Right cardiac atrium (tissue), 5 donors: ENCODE measurements at regions not wholly inside any gene's neighbourhood (a gene's known extent, or its start where the extent isn't known, plus 50 kb on each side); places are given as distances from the start of the nearest gene placed in this dataset.
"Not testable (repeated sequence)": the region's sequence is repeated elsewhere in the genome, so short reads cannot be mapped to it uniquely, and the experiment has no call there.

Experiments used
- ATAC-seq, 2 donors: fragments of 200-7000 bp; cut with Tn5 transposase; one replicate each; pipeline versions ENCODE4 v1.8.0 to v1.9.1; 2020; ENCODE audit warnings: moderate library complexity in 2 of 2, mild to moderate bottlenecking in 1 of 2
- DNase-seq, 3 donors: peaks; one replicate each; pipeline ENCODE4 v3.0.0-alpha.2; 2020
- H3K27ac ChIP-seq: one replicate; pipeline ENCODE4 v1.5.1; 2013; ENCODE audit warnings: mild to moderate bottlenecking, low read length, control low read depth, moderate library complexity
- H3K27me3 ChIP-seq: one replicate; pipeline ENCODE4 v1.6.1; 2013; ENCODE audit not compliant: control insufficient read depth, insufficient read depth
- H3K4me1 ChIP-seq: one replicate; pipeline ENCODE4 v1.6.1; 2013; ENCODE audit warnings: low read length; ENCODE audit not compliant: control insufficient read depth, insufficient read depth
- H3K4me3 ChIP-seq: one replicate; pipeline ENCODE4 v1.5.1; 2013; ENCODE audit warnings: low read length, control low read depth
- H3K9me3 ChIP-seq: one replicate; pipeline ENCODE4 v1.6.1; 2013; ENCODE audit warnings: low read length; ENCODE audit not compliant: control insufficient read depth
- WGBS: extraction: QIAGEN DNeasy Blood & Tissue Kit; methylation state at CpG from one replicate; pipeline ENCODE4 v1.1.7; 2013; 5-methylcytosine and 5-hydroxymethylcytosine counted together
- intact Hi-C, 4 donors: fragments of 100-400 bp; cut with DNase I; formaldehyde crosslinking; loops; one replicate each; pipeline versions ENCODE4 v1.11.0 to v1.14.0; 2022 to 2023
- donor health status: healthy with polysubstance abuse.
- donor health status: DM: no; HTN: yes; CAD: no.
- donor health status: DM: no; HTN: no; CAD: no.
- donor health status: DM: no; HTN: yes; CAD: no; lungs with severe emphysema.
- donor health status: DM: yes; HTN: yes; CAD: no.

- 88% methylated on average over 3 of the region's 3 CpGs for WGBS
- no peak for ATAC-seq
- no peaks in the 10 kb centered on the region for H3K9me3 ChIP-seq
- no peak overlapping the region for H3K27ac ChIP-seq
- DNase-seq = no peak
- peaks cover 4% of the 10 kb centered on the region for H3K4me1 ChIP-seq
- H3K4me3 ChIP-seq = no peak overlapping the region
- no peaks in the 10 kb centered on the region for H3K27me3 ChIP-seq
- intact Hi-C loops = no loop called here
These were observed 97.3 kb upstream of the DPT start for GRCh38 chr1:168826269-168826668.

GRCh38 chr1:168827557-168827956 lies 98.6 kb upstream of the DPT start:
- intact Hi-C loops = no loop called here
- H3K9me3 ChIP-seq = no peaks in the 10 kb centered on the region
- peaks cover 4% of the 10 kb centered on the region for H3K4me1 ChIP-seq
- H3K27me3 ChIP-seq = no peaks in the 10 kb centered on the region
- ATAC-seq = no peak
- DNase-seq = no peak
- H3K4me3 ChIP-seq = no peak overlapping the region
- WGBS = 95% methylated on average over 2 of the region's 2 CpGs
- H3K27ac ChIP-seq = no peak overlapping the region

- H3K4me1 ChIP-seq = no peaks in the 10 kb centered on the region
- H3K27ac ChIP-seq = no peak overlapping the region
- no peak for DNase-seq
- H3K27me3 ChIP-seq = no peaks in the 10 kb centered on the region
- H3K4me3 ChIP-seq = no peak overlapping the region
- ATAC-seq = no peak
- intact Hi-C loops = no loop called here
- H3K9me3 ChIP-seq = no peaks in the 10 kb centered on the region
These were observed 100.9 kb upstream of the DPT start for GRCh38 chr1:168829876-168830275.

DNA sequence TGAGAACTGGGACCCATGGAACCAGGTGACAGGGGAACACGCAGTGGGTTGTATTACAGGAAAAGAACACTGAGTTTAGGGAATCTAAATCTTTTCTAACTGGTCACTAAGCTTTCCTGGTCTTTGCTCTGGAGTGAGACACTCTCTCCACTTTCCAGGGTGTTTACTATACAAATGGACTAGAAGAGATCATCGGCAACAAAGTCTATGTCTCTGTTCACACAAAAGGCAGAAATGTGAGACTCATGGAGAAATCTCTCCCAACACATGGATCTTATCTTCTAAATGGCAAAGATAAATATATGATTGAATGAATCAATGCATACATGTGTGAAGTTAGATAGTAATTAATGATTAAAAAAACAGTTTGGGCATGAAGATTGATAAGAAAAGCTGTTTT lies 101.6 kb upstream of the DPT start:
- DNase-seq = no peak
- no peak for ATAC-seq
- WGBS = 95% methylated on average over 2 of the region's 2 CpGs
- intact Hi-C loops = no loop called here
- no peaks in the 10 kb centered on the region for H3K4me1 ChIP-seq
- H3K9me3 ChIP-seq = no peaks in the 10 kb centered on the region
- H3K27ac ChIP-seq = no peak overlapping the region
- no peak overlapping the region for H3K4me3 ChIP-seq
- no peaks in the 10 kb centered on the region for H3K27me3 ChIP-seq

GRCh38 chr1:168832661-168833060 lies 103.7 kb upstream of the DPT start:
- Histone ChIP-seq H3K4me3 (no peak overlapping the region), H3K27ac (no peak overlapping the region), H3K4me1 (no peaks in the 10 kb centered on the region), H3K9me3 (no peaks in the 10 kb centered on the region), H3K27me3 (no peaks in the 10 kb centered on the region)
- no peak for ATAC-seq
- 73% methylated on average over 2 of the region's 2 CpGs for WGBS
- intact Hi-C loops = no loop called here
- DNase-seq = no peak

DNA sequence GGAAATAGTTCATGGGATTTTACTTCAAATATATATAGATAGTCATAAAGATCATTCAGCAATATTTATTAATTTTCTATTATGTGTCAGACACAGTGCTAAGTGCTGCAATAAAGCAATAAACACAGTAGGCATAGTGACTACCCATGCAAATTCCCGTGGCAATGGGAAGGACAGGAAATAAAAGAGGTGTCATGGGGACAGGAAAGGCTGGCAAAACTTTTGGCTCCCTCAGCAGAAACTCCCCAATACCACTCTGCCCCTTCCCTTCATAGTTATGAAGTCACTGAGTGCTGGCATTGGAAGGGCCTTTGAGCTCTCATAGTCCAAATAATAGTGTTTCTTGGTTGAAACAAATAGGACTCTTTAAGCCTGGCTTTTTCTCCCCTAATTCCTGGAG lies 104.4 kb upstream of the DPT start:
- intact Hi-C loops = no loop called here
- no peak for ATAC-seq

DNA sequence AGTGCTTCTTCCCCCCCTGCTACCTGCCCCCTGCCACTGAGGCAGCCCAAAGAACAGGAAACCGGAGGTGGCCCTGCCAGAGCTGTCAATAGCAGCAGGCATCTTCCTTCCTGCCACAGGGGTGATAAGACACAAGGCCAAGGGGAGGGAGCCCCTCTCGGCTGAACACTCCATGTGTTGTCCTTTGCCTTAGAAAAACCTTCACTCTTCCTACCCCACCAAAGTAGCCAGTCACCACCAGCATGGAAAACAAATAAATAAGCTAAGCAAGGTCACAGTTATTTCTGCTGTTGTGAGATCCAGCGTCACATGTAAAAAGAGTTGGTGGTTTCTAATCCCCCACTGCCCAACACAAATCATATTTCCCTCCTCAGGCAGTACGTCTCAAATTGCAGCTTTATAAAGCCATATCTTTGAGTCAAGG lies 104.8 kb upstream of the DPT start:
- 75% methylated on average over 4 of the region's 4 CpGs for WGBS
- DNase-seq (no peak), ATAC-seq (no peak)
- intact Hi-C loops = no loop called here
- H3K27me3 ChIP-seq = no peaks in the 10 kb centered on the region
- no peak overlapping the region for H3K4me3 ChIP-seq
- no peaks in the 10 kb centered on the region for H3K4me1 ChIP-seq
- H3K9me3 ChIP-seq = no peaks in the 10 kb centered on the region
- no peak overlapping the region for H3K27ac ChIP-seq

More for the DNA sequence above, 104.4 kb upstream of the DPT start:
- 66% methylated on average over 1 of the region's 1 CpG for WGBS
- Histone ChIP-seq H3K4me3 (no peak overlapping the region), H3K27me3 (no peaks in the 10 kb centered on the region), H3K27ac (no peak overlapping the region), H3K4me1 (no peaks in the 10 kb centered on the region), H3K9me3 (no peaks in the 10 kb centered on the region)
- no peak for DNase-seq

- H3K27me3 ChIP-seq = no peaks in the 10 kb centered on the region
- no peaks in the 10 kb centered on the region for H3K9me3 ChIP-seq
- intact Hi-C loops = no loop called here
- ATAC-seq (peak in 1 of 2 donors; percentile 41), DNase-seq (no peak)
- WGBS = 71% methylated on average over 2 of the region's 2 CpGs
- no peaks in the 10 kb centered on the region for H3K4me1 ChIP-seq
- no peak overlapping the region for H3K27ac ChIP-seq
- H3K4me3 ChIP-seq = no peak overlapping the region
These were observed 105.3 kb upstream of the DPT start for GRCh38 chr1:168834225-168834872.

- Histone ChIP-seq H3K27me3 (no peaks in the 10 kb centered on the region), H3K9me3 (no peaks in the 10 kb centered on the region), H3K4me1 (no peaks in the 10 kb centered on the region), H3K27ac (no peak overlapping the region), H3K4me3 (no peak overlapping the region)
- intact Hi-C loops = no loop called here
- 91% methylated on average over 1 of the region's 1 CpG for WGBS
- ATAC-seq (no peak), DNase-seq (no peak)
These were observed 106.2 kb upstream of the DPT start for GRCh38 chr1:168835176-168835575.

- intact Hi-C loops = no loop called here
- no peak overlapping the region for H3K27ac ChIP-seq
- no peaks in the 10 kb centered on the region for H3K4me1 ChIP-seq
- H3K27me3 ChIP-seq = no peaks in the 10 kb centered on the region
- no peak for ATAC-seq
- WGBS = 90% methylated on average over 2 of the region's 2 CpGs
- no peak overlapping the region for H3K4me3 ChIP-seq
- no peaks in the 10 kb centered on the region for H3K9me3 ChIP-seq
- DNase-seq = no peak
These were observed 106.8 kb upstream of the DPT start for GRCh38 chr1:168835791-168836190.

DNA sequence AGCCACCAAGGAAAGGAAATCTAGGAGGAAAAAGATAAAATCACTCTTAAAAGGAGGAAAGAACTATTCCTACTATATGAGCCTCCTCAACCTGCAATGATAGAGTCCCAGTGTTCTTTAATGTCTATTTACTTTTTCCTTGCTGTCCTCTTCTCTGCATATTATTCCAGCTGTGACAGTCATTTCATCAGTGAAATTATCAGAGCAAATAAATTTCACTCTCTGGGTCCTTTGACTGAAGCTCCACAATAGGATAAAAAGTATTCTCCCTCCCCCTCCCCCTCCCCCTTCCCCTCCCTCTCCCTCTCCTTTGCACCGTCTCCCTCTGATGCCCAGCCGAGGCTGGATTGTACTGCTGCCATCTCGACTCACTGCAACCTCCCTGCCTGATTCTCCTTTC lies 107.5 kb upstream of the DPT start:
- H3K27ac ChIP-seq = no peak overlapping the region
- H3K4me3 ChIP-seq = no peak overlapping the region
- intact Hi-C loops = no loop called here
- no peak for ATAC-seq
- H3K4me1 ChIP-seq = no peaks in the 10 kb centered on the region
- no peak for DNase-seq
- H3K9me3 ChIP-seq = no peaks in the 10 kb centered on the region
- no peaks in the 10 kb centered on the region for H3K27me3 ChIP-seq
- 87% methylated on average over 3 of the region's 3 CpGs for WGBS

DNA sequence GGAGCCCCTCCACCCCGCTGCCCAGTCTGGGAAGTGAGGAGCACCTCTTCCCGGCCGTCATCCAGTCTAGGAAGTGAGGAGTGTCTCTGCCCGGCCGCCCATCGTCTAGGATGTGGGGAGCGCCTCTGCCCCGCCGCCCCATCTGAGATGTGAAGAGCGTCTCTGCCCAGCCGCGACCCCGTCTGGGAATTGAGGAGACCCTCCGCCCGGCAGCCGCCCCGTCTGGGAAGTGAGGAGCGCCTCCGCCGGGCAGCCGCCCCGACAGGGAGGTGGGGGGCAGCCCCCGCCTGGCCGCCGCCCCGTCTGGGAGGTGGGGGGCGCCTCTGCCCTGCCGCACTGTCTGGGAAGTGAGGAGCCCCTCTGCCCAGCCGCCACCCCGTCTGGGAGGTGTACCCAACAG lies 108.2 kb upstream of the DPT start:
- WGBS = 97% methylated on average over 30 of the region's 30 CpGs
- H3K4me3 ChIP-seq, H3K9me3 ChIP-seq, ATAC-seq, H3K4me1 ChIP-seq, intact Hi-C loops, H3K27me3 ChIP-seq, H3K27ac ChIP-seq: not testable (repeated sequence)
- DNase-seq = peak in 1 of 3 donors; percentile 57
